Muscle layer of duodenum (tissue), 2 donors: ENCODE measurements at regions not wholly inside any gene's neighbourhood (a gene's known extent, or its start where the extent isn't known, plus 50 kb on each side); places are given as distances from the start of the nearest gene placed in this dataset.
A peak's percentile ranks its signal among the peaks of the same experiment; 100 is the strongest.

Experiments
- H3K27ac ChIP-seq: one replicate; pipeline ENCODE4 v1.7.0; 2013; ENCODE audit warnings: mild to moderate bottlenecking, low read length
- H3K27me3 ChIP-seq: one replicate; pipeline ENCODE4 v1.7.0; 2013; ENCODE audit warnings: low read depth, mild to moderate bottlenecking, control low read depth, low read length
- H3K36me3 ChIP-seq, 2 donors: one replicate each; pipeline ENCODE4 v1.7.0; 2013; ENCODE audit warnings: low read length in 2 of 2, control low read depth in 1 of 2, mild to moderate bottlenecking in 1 of 2; ENCODE audit not compliant: insufficient read depth in 2 of 2, control insufficient read depth in 1 of 2
- H3K4me1 ChIP-seq, 2 donors: one replicate each; pipeline ENCODE4 v1.7.0; 2013; ENCODE audit warnings: low read length in 2 of 2, mild to moderate bottlenecking in 2 of 2, control low read depth in 1 of 2, moderate library complexity in 1 of 2; ENCODE audit not compliant: insufficient read depth in 2 of 2, control insufficient read depth in 1 of 2
- H3K4me3 ChIP-seq, 2 donors: one replicate each; pipeline ENCODE4 v1.7.0; 2013; ENCODE audit warnings: low read length in 2 of 2, low read depth in 1 of 2, mild to moderate bottlenecking in 1 of 2
- H3K9me3 ChIP-seq, 2 donors: one replicate each; pipeline ENCODE4 v1.7.0; 2013; ENCODE audit warnings: low read length in 2 of 2, control low read depth in 1 of 2, mild to moderate bottlenecking in 1 of 2; ENCODE audit not compliant: control insufficient read depth in 1 of 2
- donor health status: healthy.

DNA sequence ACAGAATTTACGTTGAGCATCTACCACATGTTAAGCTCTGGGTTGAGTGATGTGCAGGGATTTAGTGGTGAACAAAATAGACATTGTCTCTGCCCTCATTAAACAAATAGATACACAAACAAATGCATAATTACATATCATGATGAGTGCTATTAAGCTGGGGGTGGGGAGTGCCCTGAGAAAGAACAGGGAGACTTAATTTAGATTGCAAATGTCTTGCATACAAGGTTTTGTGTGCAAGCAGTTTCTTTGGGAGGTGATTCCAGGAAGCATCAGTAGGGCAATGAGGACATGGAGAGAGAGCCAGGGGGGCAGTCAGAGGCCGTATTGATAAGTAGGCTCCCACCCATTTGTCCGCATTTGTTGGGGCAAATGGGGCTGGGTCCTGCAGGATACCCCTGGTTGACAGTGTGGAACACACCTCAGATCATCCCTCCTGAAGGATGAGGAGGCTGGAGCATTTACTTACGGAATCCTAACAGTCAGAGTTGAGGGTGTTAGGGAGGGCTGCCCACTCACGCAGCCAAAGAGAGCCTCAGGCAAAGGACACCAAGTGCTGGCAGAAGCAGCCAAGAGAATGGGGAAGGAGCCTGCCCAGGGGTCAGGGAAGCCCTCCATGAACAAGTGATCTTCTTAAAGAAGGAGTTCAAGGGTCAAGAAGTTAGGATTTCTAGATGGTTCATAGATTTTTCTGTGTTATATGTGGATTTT, 245.9 kb downstream of the BCOR start:
- no peak overlapping the region for H3K4me3 ChIP-seq
- H3K27me3 ChIP-seq, result no peaks in the 10 kb centered on the region

DNA sequence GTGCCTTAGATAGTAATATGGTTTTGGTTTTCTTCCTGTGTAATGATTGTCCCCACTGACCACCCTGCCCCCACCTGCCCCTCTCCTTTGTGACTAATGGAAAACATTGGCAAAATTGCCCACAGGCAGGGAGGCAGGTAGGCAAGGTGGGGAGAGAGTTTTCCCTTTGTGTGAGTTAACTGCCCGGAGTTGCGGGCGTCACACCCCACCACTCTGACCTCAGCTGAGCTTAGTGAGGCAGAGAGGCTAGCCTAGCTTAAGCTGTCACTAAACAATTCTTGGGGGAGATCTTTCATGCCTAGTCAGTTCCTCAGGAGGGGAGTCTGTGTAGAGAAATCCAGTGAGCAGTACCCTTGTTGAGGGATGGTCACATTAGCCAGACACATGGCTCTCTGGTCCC, 245.3 kb downstream of the BCOR start:
- no peaks in the 10 kb centered on the region for H3K27me3 ChIP-seq
- no peak overlapping the region for H3K4me3 ChIP-seq
- H3K36me3 ChIP-seq, result no peaks in the 10 kb centered on the region
- H3K4me1 ChIP-seq, result no peaks in the 10 kb centered on the region
- H3K27ac ChIP-seq, result no peak overlapping the region
- H3K9me3 ChIP-seq, result no peaks in the 10 kb centered on the region

More for the DNA sequence above, 245.9 kb downstream of the BCOR start:
- no peaks in the 10 kb centered on the region for H3K36me3 ChIP-seq
- H3K27ac ChIP-seq, result no peak overlapping the region
- no peaks in the 10 kb centered on the region for H3K4me1 ChIP-seq
- H3K9me3 ChIP-seq, result no peaks in the 10 kb centered on the region

DNA sequence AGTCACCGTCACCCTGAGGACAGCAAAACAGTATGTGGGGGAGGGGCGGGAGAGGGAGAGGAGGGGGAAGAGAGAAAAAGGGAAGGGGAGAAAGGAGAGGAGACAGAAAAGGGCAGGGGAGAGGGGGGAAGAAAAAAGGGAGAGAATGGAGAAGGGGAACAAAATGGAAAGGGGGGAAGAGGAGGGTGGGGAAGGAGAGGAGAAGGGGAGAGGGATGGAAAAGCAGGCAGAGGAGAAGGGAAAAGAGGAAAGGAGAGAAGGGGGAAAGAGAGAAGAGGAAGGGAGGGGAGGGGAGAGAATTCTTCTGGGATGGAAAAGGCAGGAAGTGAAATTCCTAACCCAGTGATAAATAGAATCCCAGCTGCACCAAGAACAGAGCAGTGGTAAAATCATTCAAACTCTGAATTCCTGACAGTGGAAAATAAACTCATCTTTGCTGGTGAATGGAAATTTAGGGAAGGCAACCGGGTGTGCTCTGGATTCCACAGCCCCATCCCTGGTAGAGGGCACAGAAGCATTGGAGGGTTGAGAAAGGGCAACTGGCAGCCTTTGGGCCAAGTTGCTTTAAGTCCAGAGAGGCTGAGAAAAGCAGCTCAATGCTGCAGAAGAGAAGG, 244.2 kb downstream of the BCOR start:
- H3K4me1 ChIP-seq, result no peaks in the 10 kb centered on the region
- no peaks in the 10 kb centered on the region for H3K9me3 ChIP-seq
- no peaks in the 10 kb centered on the region for H3K36me3 ChIP-seq
- H3K27ac ChIP-seq, result no peak overlapping the region
- H3K27me3 ChIP-seq, result no peaks in the 10 kb centered on the region
- H3K4me3 ChIP-seq, result no peak overlapping the region

DNA sequence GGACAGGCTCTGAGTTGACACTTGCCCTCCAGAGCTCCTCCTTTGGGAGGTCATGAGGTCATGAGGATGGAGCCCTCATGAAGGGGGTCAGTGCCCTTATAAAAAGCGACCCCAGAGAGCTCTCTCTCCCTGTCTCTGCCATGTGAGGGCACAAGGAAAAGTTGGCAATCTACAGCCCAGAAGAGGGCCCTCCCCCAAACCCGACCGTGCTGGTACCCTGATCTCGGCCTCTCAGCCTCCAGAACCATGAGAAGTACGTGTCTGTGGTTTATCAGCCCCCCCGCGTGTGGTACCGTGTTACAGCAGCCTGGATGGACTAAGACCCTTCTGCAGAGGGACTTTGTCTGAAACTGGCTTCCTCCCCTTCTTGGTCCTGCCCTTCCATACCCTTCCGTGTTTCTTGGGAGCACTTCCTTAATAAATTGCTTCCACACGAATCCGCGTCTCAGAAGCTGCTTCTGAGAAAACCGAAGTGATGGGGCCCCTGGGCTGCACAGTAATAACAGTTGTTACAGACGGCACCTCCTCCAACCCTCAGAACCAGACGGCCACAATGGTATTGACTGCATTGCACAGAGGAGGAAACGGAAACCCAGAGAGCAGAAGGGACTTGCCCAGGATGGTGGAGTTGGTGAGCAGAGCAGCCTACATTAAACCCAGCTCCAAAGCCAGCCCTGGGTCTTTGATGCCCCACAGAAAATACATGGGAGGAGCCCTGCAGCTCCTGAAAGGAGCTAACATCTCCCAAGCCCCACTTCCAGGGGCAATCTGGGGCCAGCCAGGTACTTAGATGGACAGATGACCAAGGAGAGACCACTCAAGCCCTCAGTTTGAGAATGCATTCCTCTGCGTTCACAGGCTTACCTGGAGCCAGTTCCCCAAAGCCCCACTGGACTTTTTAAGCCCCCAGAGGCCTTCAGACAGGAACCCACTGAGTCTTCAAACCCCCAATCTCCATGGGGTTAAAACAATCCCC, 242.7 kb downstream of the BCOR start:
- Histone ChIP-seq H3K4me1 (peaks cover 0 to 1% of the 10 kb centered on the region in 2 donors), H3K4me3 (peak overlapping the region in 1 of 2 donors; percentile 11), H3K27me3 (no peaks in the 10 kb centered on the region), H3K36me3 (no peaks in the 10 kb centered on the region), H3K27ac (no peak overlapping the region), H3K9me3 (no peaks in the 10 kb centered on the region)

DNA sequence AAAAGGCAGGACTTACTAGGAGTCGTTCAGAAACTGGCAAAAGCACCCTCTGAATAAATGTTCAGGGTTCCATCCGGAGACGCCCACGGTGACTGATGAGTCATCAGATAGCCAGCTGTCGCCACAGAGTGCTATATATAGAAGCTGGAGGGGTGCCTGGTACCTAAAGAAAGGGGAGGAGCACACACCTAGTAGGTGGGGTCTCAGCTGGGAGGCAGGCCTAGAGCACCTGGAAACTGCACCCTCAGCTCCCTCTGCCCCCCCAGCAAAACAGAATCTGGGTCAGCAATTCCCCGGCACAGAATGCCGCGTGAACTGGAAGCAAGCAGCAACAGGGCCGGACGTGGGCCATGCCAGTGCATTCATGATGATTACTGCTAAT, 242.0 kb downstream of the BCOR start:
- no peak overlapping the region for H3K27ac ChIP-seq
- no peaks in the 10 kb centered on the region for H3K36me3 ChIP-seq
- H3K27me3 ChIP-seq, result no peaks in the 10 kb centered on the region
- peak overlapping the region in 1 of 2 donors; percentile 11 for H3K4me3 ChIP-seq
- H3K4me1 ChIP-seq, result peaks cover 0 to 2% of the 10 kb centered on the region in 2 donors
- H3K9me3 ChIP-seq, result no peaks in the 10 kb centered on the region

DNA sequence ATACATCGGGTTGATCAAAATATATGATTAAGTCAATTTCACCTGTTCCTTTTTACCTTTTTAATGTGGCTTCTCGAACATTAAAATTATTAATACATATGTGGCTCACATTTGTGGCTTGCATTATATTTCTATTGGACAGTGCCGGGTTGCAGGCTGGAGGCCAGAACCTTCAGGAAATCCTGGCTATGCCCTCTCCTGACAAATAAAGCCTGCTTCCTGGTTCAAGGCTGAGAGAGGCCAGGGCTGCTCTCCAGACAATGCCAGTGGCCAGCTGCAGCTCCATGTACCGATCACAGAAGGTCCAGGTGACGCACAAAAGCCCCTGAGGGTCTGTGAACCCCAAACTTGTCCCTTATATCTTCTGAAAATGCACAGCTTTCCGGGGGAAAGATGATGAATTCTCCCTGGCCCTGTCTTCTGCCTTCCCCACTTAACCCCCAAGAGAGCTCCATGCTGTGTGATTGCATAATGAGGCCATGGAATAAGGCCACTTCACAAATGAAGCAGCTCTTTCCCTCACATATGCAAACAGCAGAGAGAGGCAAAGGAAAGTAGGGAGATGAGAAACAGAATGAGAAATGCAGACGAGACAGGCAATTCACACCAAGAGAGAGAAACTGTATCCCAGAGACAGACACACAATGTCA, 241.2 kb downstream of the BCOR start:
- Histone ChIP-seq H3K36me3 (no peaks in the 10 kb centered on the region), H3K9me3 (no peaks in the 10 kb centered on the region), H3K4me3 (no peak overlapping the region), H3K27me3 (no peaks in the 10 kb centered on the region), H3K4me1 (peaks cover 0 to 2% of the 10 kb centered on the region in 2 donors), H3K27ac (no peak overlapping the region)

DNA sequence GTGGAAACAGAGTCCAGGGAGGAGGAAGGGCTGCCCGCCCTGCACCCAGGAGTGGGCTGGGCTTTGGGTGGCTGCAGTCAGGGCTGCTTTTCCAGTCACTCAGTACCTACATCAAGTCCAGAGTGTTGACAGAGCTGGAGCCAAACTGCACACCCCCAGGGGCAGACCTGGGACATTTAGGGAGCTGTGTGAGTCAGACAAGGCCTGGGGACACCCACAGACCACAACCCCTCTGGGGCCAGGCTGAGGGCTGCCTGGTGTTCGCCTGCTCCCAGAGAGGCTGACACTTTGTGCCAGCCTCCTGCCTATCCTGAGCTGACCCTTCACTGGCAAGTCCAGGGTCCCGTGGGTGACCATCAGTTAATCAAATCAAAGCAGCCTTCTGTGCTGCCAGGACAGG, 240.0 kb downstream of the BCOR start:
- Histone ChIP-seq H3K27me3 (no peaks in the 10 kb centered on the region), H3K4me1 (peaks cover 0 to 2% of the 10 kb centered on the region in 2 donors), H3K27ac (no peak overlapping the region), H3K36me3 (no peaks in the 10 kb centered on the region), H3K9me3 (no peaks in the 10 kb centered on the region), H3K4me3 (no peak overlapping the region)

DNA sequence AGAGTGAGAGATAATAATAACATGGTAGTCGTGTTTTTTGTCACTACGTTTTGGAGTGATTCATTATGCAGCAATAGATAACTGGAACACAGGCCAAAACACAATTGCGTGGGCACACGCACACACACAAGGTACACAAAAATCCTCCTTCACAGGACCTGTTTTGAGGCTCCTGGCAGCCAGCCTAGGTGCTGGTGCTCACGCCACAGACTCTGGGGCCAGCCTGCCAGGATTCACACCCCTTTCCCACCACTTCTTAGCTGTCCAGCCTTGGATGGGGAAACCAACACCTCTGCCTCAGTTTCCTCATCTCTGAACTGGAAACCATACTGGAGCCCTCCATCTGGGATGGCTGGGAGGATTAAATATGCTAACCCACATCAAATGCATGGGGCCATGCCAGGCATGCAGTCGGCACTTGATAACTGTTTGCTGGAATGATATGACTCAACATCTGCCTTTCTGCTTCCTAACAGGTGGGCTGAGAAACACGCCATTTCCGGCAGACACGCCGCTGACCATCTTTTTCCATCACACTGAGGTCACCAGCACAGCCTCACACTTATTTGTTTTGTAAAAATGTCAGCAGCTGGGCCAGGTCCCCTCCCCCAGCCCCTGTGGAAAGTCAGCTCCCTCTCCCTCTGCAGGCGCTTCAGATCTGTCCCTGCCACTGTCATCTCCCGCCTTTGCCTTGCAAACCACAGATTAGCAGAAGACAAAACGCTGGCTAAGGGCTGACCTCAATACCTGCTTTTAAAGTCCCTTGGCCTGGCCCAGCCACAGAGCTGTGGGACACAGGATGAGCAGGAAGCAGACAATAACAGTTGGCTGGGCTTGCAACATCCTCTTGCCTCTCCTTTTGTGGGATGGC, 237.5 kb downstream of the BCOR start:
- Histone ChIP-seq H3K4me1 (peaks cover 0 to 2% of the 10 kb centered on the region in 2 donors), H3K4me3 (no peak overlapping the region), H3K36me3 (no peaks in the 10 kb centered on the region), H3K27ac (no peak overlapping the region), H3K9me3 (no peaks in the 10 kb centered on the region), H3K27me3 (no peaks in the 10 kb centered on the region)

DNA sequence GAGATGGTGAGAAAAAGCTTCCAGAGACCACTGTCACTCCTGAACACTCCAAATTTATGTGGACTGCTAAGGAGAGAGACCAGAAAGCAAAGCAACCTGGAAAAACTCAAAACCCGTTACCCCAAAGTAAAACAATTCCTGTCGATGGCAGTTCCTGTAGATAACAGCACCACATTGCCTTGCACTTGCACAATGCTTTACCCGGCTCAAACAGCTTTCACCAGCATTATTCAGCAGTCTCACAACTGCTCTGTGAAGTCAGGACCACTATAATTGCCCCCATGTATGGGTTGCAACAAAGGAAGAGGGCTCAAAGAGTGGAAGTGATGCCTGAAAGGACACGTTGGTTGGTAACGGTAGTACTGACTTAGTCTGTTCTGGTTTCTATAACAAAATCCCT, 234.8 kb downstream of the BCOR start:
- H3K27ac ChIP-seq, result no peak overlapping the region
- no peaks in the 10 kb centered on the region for H3K27me3 ChIP-seq
- H3K36me3 ChIP-seq, result no peaks in the 10 kb centered on the region
- no peaks in the 10 kb centered on the region for H3K9me3 ChIP-seq
- peaks cover 0 to 2% of the 10 kb centered on the region in 2 donors for H3K4me1 ChIP-seq
- no peak overlapping the region for H3K4me3 ChIP-seq

DNA sequence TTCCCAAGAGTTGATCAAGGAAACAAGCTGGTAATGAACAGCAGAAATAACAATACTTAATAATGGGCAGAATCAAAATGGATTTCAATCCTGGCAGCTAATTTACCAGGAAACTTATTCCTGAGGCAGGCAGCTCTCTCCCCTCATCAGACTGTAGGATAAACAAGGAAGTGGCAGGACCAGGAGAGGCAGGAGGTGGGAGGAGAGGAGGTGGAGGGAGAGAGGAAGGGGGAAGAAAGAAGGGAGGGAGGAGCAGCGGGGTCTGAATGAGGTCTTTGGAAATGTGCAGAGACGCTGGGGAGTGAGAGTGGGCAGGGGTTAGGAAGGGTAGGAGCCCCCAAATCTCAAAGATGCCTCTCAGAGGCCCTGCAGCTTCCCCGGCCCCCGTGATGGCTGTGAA, 231.5 kb downstream of the BCOR start:
- Histone ChIP-seq H3K9me3 (no peaks in the 10 kb centered on the region), H3K4me1 (no peaks in the 10 kb centered on the region), H3K4me3 (no peak overlapping the region), H3K27me3 (no peaks in the 10 kb centered on the region), H3K27ac (no peak overlapping the region), H3K36me3 (no peaks in the 10 kb centered on the region)
